H1 (cell line): ENCODE measurements at regions not wholly inside any gene's neighbourhood (a gene's known extent, or its start where the extent isn't known, plus 50 kb on each side); places are given as distances from the start of the nearest gene placed in this dataset.

Source experiments
- CHD7 ChIP-seq: fragments of 300-600 bp; sonication (generic); IDR thresholded peaks from 2 replicates; pipeline ENCODE4 v1.7.1; 2012; ENCODE audit warnings: low read length, moderate library complexity, mild to moderate bottlenecking, inconsistent platforms; ENCODE audit not compliant: insufficient replicate concordance
- HDAC2 ChIP-seq, 2 experiments: fragments of 300-600 bp in 1 of 2; sonication (generic) in 1 of 2; IDR thresholded peaks; 2 replicates each; pipeline ENCODE4 v1.6.1; 2011 to 2012; ENCODE audit warnings: low read depth in 2 of 2, low read length in 2 of 2, mild to moderate bottlenecking in 2 of 2, moderate library complexity in 2 of 2, borderline replicate concordance in 1 of 2, inconsistent platforms in 1 of 2
- HDAC6 ChIP-seq: IDR thresholded peaks from one replicate; pipeline ENCODE4 v1.7.1; 2012; ENCODE audit warnings: low read depth, mild to moderate bottlenecking, inconsistent platforms, low read length, moderate library complexity
- MAFK ChIP-seq: IDR thresholded peaks from 2 replicates; pipeline ENCODE4 v1.6.1; 2012; ENCODE audit warnings: low read depth, mild to moderate bottlenecking, improper control_type of control experiment, low read length
- NANOG ChIP-seq: IDR thresholded peaks from 2 replicates; pipeline ENCODE4 v1.6.1; 2011; ENCODE audit warnings: low read length, low read depth, mild to moderate bottlenecking, inconsistent platforms; ENCODE audit not compliant: insufficient read depth, poor library complexity, severe bottlenecking
- POLR2AphosphoS5 ChIP-seq: IDR thresholded peaks from 2 replicates; pipeline ENCODE4 v1.6.1; 2011; ENCODE audit warnings: low read depth, low read length
- RNF2 ChIP-seq: fragments of 200-900, 300-1000 bp; sonication (generic); IDR thresholded peaks from 2 replicates; pipeline ENCODE4 v1.7.1; 2016; ENCODE audit warnings: borderline replicate concordance, low read depth, mild to moderate bottlenecking, antibody characterized with exemption, low read length; ENCODE audit not compliant: poor library complexity, severe bottlenecking; ENCODE audit errors: missing control alignments

GRCh38 chr2:100703213-100703612 is 116.7 kb upstream of the NPAS2 start (continued):
- TF ChIP-seq CHD7 = no peak
- TF ChIP-seq HDAC6 = no peak
- no peak for TF ChIP-seq MAFK
- TF ChIP-seq NANOG = no peak
- no peak for TF ChIP-seq RNF2
- TF ChIP-seq POLR2AphosphoS5 = no peak
- no peak for TF ChIP-seq HDAC2 (IDR thresholded peaks at IDR 0.05; ENCODE audit: borderline replicate concordance in 1 of 2, low read depth in 2 of 2, low read length in 2 of 2)
- TF ChIP-seq, all 59 proteins: peak for 0
